NCI-H748 (cell line): ENCODE measurements at regions not wholly inside any gene's neighbourhood (a gene's known extent, or its start where the extent isn't known, plus 50 kb on each side); places are given as distances from the start of the nearest gene placed in this dataset.
"Not testable (repeated sequence)": the region's sequence is repeated elsewhere in the genome, so short reads cannot be mapped to it uniquely, and the experiment has no call there.

Source experiments
- DNase-seq: peaks from one replicate; lab custom pipeline; 2025; ENCODE audit not compliant: unreplicated experiment; lab: John Stamatoyannopoulos, UW

GRCh38 chr17:73838815-73839214 lies 194.6 kb upstream of the SDK2 start:
- DNase-seq, result no peak

GRCh38 chr17:73840829-73841228 lies 196.6 kb upstream of the SDK2 start:
- DNase-seq, result no peak

- DNase-seq, result peak; percentile 67
These were observed 197.3 kb upstream of the SDK2 start for GRCh38 chr17:73841431-73842060.

GRCh38 chr17:73847952-73848351 lies 203.7 kb upstream of the SDK2 start:
- DNase-seq, result no peak

- DNase-seq, result no peak
These were observed 206.2 kb upstream of the SDK2 start for GRCh38 chr17:73850426-73850825.

GRCh38 chr17:73851091-73851490 lies 206.8 kb upstream of the SDK2 start:
- peak; percentile 13 for DNase-seq

GRCh38 chr17:73851921-73852320 lies 207.7 kb upstream of the SDK2 start:
- no peak for DNase-seq

- no peak for DNase-seq
These were observed 211.6 kb upstream of the SDK2 start for GRCh38 chr17:73855720-73856333.

GRCh38 chr17:73856556-73856955 lies 212.3 kb upstream of the SDK2 start:
- DNase-seq, result no peak

GRCh38 chr17:73859439-73860008 lies 215.3 kb upstream of the SDK2 start:
- not testable (repeated sequence) for DNase-seq

- DNase-seq, result no peak
These were observed 217.3 kb upstream of the SDK2 start for GRCh38 chr17:73861543-73861942.

GRCh38 chr17:73863761-73864535 lies 219.7 kb upstream of the SDK2 start:
- DNase-seq, result no peak

- DNase-seq, result no peak
These were observed 221.6 kb upstream of the SDK2 start for GRCh38 chr17:73865831-73866230.

GRCh38 chr17:73867056-73867455 lies 222.8 kb upstream of the SDK2 start:
- DNase-seq, result no peak

- DNase-seq, result no peak
These were observed 225.8 kb upstream of the SDK2 start for GRCh38 chr17:73870068-73870467.

GRCh38 chr17:73870473-73870872 lies 226.2 kb upstream of the SDK2 start:
- no peak for DNase-seq

GRCh38 chr17:73872816-73873215 lies 228.6 kb upstream of the SDK2 start:
- peak; percentile 13 for DNase-seq

- DNase-seq, result no peak
These were observed 229.9 kb upstream of the SDK2 start for GRCh38 chr17:73874008-73874720.

GRCh38 chr17:73875346-73875745 lies 231.1 kb upstream of the SDK2 start:
- no peak for DNase-seq

- DNase-seq, result no peak
These were observed 233.7 kb upstream of the SDK2 start for GRCh38 chr17:73877962-73878361.

- no peak for DNase-seq
These were observed 234.7 kb upstream of the SDK2 start for GRCh38 chr17:73878923-73879322.
